Stimulated activated CD8-positive, alpha-beta memory T cell treated with anti-CD3 and anti-CD28 coated beads, Interleukin-7, amount 100 ng/mL, for 48 hours (primary cell): ENCODE measurements at regions not wholly inside any gene's neighbourhood (a gene's known extent, or its start where the extent isn't known, plus 50 kb on each side); places are given as distances from the start of the nearest gene placed in this dataset.

Source experiments
- DNase-seq, 2 donors: peaks; one replicate each; pipeline ENCODE4 v3.0.0-alpha.2; 2020; ENCODE audit warnings: low read depth in 1 of 2; ENCODE audit errors: extremely low read depth in 1 of 2

- DNase-seq: no peak
These were observed 60.7 kb upstream of the SOX9 start for GRCh38 chr17:72060084-72060483.

GRCh38 chr17:72063262-72063661 is 57.6 kb upstream of the SOX9 start:
- DNase-seq: no peak

- DNase-seq: no peak
These were observed 56.9 kb upstream of the SOX9 start for GRCh38 chr17:72063756-72064450.

GRCh38 chr17:72064606-72065193 is 56.1 kb upstream of the SOX9 start:
- DNase-seq: no peak

- DNase-seq: no peak
These were observed 55.3 kb upstream of the SOX9 start for GRCh38 chr17:72065556-72065955.

- DNase-seq: no peak
These were observed 52.2 kb upstream of the SOX9 start for GRCh38 chr17:72068643-72069042.

GRCh38 chr17:72069586-72070202 is 51.1 kb upstream of the SOX9 start:
- no peak for DNase-seq
